SU-DHL-6 (cell line): ENCODE measurements at regions not wholly inside any gene's neighbourhood (a gene's known extent, or its start where the extent isn't known, plus 50 kb on each side); places are given as distances from the start of the nearest gene placed in this dataset.

Source experiments
- H2AFZ ChIP-seq: fragments of 200-600 bp; sonication (generic); 2 replicates; pipeline ENCODE4 v1.6.1; 2014; ENCODE audit warnings: low read depth, mild to moderate bottlenecking, moderate library complexity, mixed read lengths, antibody characterized with exemption, low read length; ENCODE audit not compliant: severe bottlenecking
- H3F3A ChIP-seq: fragments of 200-600 bp; shearing (Covaris generic); 2 replicates; pipeline ENCODE4 v1.6.0; 2016; ENCODE audit warnings: antibody characterized with exemption, mild to moderate bottlenecking; ENCODE audit not compliant: insufficient read depth
- H3K27ac ChIP-seq: fragments of 200-600 bp; sonication (generic); 2 replicates; pipeline ENCODE4 v1.5.1; 2016; ENCODE audit warnings: low read depth, mild to moderate bottlenecking, low read length, moderate library complexity, mixed read lengths
- H3K27me3 ChIP-seq: fragments of 200-600 bp; sonication (generic), shearing (Covaris generic); 2 replicates; pipeline ENCODE4 v1.6.0; 2014; ENCODE audit warnings: mild to moderate bottlenecking, low read length
- H3K36me3 ChIP-seq: fragments of 200-600 bp; sonication (generic); 2 replicates; pipeline ENCODE4 v1.6.1; 2014; ENCODE audit warnings: mild to moderate bottlenecking, low read length, mixed read lengths
- H3K4me2 ChIP-seq: fragments of 300-600, 200-600 bp; shearing (Covaris generic), sonication (generic); 2 replicates; pipeline ENCODE4 v1.6.0; 2014; ENCODE audit warnings: low read length, low read depth, mild to moderate bottlenecking; ENCODE audit not compliant: poor library complexity, severe bottlenecking
- H3K4me3 ChIP-seq: fragments of 200-600 bp; sonication (generic); 2 replicates; pipeline ENCODE4 v1.5.1; 2014; ENCODE audit warnings: antibody characterized with exemption, low read length, mild to moderate bottlenecking, mixed read lengths; ENCODE audit not compliant: insufficient read depth, poor library complexity, severe bottlenecking
- H3K79me2 ChIP-seq: fragments of 200-600 bp; sonication (generic); 2 replicates; pipeline ENCODE4 v1.6.1; 2014; ENCODE audit warnings: mild to moderate bottlenecking, low read length, moderate library complexity; ENCODE audit not compliant: insufficient read depth
- H3K9ac ChIP-seq: fragments of 200-600 bp; sonication (generic); 2 replicates; pipeline ENCODE4 v1.7.0; 2014; ENCODE audit warnings: mild to moderate bottlenecking, low read length
- H3K9me2 ChIP-seq: fragments of 200-600 bp; sonication (generic); replicated peaks from 2 replicates; pipeline ENCODE4 v1.6.1; 2014; ENCODE audit warnings: low read length; ENCODE audit not compliant: insufficient read depth
- H3K9me3 ChIP-seq: fragments of 200-600 bp; sonication (generic); 2 replicates; pipeline ENCODE4 v1.6.1; 2014; ENCODE audit warnings: low read length, mixed read lengths; ENCODE audit not compliant: insufficient read depth
- H4K20me1 ChIP-seq: fragments of 200-600 bp; sonication (generic); 2 replicates; pipeline ENCODE4 v1.6.1; 2014; ENCODE audit warnings: low read depth, mild to moderate bottlenecking, antibody characterized with exemption, low read length, moderate library complexity, mixed read lengths
- EZH2phosphoT487 ChIP-seq: fragments of 200-600 bp; sonication (generic), shearing (Covaris generic); conservative IDR thresholded peaks from 2 replicates; pipeline ENCODE4 v1.6.1; 2018; ENCODE audit warnings: mild to moderate bottlenecking, antibody characterized with exemption, low read length, moderate library complexity, mixed read lengths
- TF ChIP-seq, protein P1 (sequence below): fragments of 200-600 bp; sonication (generic); IDR thresholded peaks from one replicate; pipeline ENCODE4 v1.5.1; 2017; ENCODE audit warnings: antibody characterized with exemption, mild to moderate bottlenecking, low read length, moderate library complexity; ENCODE audit not compliant: insufficient read depth, poor library complexity, severe bottlenecking

DNA sequence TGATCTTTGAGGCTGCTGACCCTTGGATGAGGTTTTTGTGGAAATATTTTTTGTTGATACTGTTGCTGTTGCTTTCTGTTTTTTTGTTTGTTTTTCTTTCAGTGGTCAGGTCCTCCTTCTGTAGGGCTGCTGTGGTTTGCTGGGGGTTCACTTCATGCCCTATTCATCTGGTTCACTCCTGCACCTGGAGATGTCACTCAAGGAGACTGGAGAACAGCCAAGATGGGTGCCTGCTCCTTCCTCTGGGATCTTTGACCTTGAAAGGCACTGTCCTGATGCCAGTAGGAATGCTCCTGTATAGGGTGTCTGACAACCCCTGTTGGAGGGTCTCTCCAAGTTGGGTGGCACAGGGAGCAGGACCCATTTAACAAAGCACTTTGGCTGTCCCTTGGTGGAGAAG is 67.0 kb upstream of the ACTBL2 start:
- no peaks in the 10 kb centered on the region for H4K20me1 ChIP-seq
- H3K9me3 ChIP-seq = no peaks in the 10 kb centered on the region; the same call in 1 of the 2 replicates
- no peaks in the 10 kb centered on the region for H3K9me2 ChIP-seq
- H3K9ac ChIP-seq = no peak overlapping the region
- no peak overlapping the region for H3K4me3 ChIP-seq
- no peak overlapping the region for H2AFZ ChIP-seq
- H3K79me2 ChIP-seq = no peaks in the 10 kb centered on the region
- no peak for TF ChIP-seq EZH2phosphoT487
- TF ChIP-seq, protein P1, sequence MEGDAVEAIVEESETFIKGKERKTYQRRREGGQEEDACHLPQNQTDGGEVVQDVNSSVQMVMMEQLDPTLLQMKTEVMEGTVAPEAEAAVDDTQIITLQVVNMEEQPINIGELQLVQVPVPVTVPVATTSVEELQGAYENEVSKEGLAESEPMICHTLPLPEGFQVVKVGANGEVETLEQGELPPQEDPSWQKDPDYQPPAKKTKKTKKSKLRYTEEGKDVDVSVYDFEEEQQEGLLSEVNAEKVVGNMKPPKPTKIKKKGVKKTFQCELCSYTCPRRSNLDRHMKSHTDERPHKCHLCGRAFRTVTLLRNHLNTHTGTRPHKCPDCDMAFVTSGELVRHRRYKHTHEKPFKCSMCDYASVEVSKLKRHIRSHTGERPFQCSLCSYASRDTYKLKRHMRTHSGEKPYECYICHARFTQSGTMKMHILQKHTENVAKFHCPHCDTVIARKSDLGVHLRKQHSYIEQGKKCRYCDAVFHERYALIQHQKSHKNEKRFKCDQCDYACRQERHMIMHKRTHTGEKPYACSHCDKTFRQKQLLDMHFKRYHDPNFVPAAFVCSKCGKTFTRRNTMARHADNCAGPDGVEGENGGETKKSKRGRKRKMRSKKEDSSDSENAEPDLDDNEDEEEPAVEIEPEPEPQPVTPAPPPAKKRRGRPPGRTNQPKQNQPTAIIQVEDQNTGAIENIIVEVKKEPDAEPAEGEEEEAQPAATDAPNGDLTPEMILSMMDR = no peak
- H3F3A ChIP-seq = no peaks in the 10 kb centered on the region
- H3K4me2 ChIP-seq = no peak overlapping the region
- H3K27me3 ChIP-seq = no peaks in the 10 kb centered on the region
- H3K36me3 ChIP-seq = no peaks in the 10 kb centered on the region
- H3K27ac ChIP-seq = no peak overlapping the region

DNA sequence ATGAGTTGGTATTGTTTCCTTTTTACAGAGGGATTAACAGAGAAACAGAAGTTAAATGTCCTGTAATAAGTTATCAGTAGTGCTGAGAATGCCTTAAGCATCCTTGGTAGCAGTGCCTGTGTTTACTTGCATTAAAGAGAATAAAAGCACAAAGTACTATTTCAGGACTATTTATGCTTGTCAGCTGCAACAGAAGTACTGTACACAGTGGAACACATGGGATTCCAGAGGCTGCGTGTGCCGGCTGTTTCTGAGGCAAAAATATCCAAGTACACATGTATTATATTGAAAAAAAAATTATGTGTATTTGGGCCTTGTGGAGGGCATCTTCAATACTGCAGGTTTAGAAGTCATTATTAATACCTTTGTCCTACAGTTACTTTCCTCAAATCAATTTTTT is 58.2 kb upstream of the ACTBL2 start:
- Histone ChIP-seq H3K27ac (no peak overlapping the region), H3K27me3 (no peaks in the 10 kb centered on the region), H3K79me2 (no peaks in the 10 kb centered on the region), H3K4me3 (no peak overlapping the region), H3K4me2 (no peak overlapping the region), H3K9me2 (no peaks in the 10 kb centered on the region), H3K9ac (no peak overlapping the region), H3F3A (no peaks in the 10 kb centered on the region), H3K36me3 (no peaks in the 10 kb centered on the region), H2AFZ (no peak overlapping the region), H3K9me3 (no peaks in the 10 kb centered on the region), H4K20me1 (no peaks in the 10 kb centered on the region)
- TF ChIP-seq EZH2phosphoT487 = no peak
- TF ChIP-seq, protein P1 = no peak

GRCh38 chr5:57539281-57539701 is 56.7 kb upstream of the ACTBL2 start:
- Histone ChIP-seq H3K79me2 (no peaks in the 10 kb centered on the region), H2AFZ (no peak overlapping the region), H3K36me3 (no peaks in the 10 kb centered on the region), H3F3A (no peaks in the 10 kb centered on the region), H3K9ac (no peak overlapping the region), H3K4me2 (no peak overlapping the region), H4K20me1 (no peaks in the 10 kb centered on the region), H3K9me3 (no peaks in the 10 kb centered on the region), H3K27me3 (no peaks in the 10 kb centered on the region), H3K4me3 (no peak overlapping the region), H3K9me2 (no peaks in the 10 kb centered on the region), H3K27ac (no peak overlapping the region)
- no peak for TF ChIP-seq EZH2phosphoT487
- TF ChIP-seq, protein P1 = no peak
